IMR-90 (cell line): ENCODE measurements at regions not wholly inside any gene's neighbourhood (a gene's known extent, or its start where the extent isn't known, plus 50 kb on each side); places are given as distances from the start of the nearest gene placed in this dataset.

Experiments
- ATAC-seq: fragments of 200-7000 bp; cut with Tn5 transposase; 2 replicates; pipeline ENCODE4 v1.9.1; 2020; ENCODE audit warnings: low read depth, mild to moderate bottlenecking, moderate library complexity
- BruUV-seq: library from RNA; stranded (reverse); fragments of 400-500 nt; replicated peaks from 2 replicates; lab custom pipeline; 2021; lab: Mats Ljungman, UMichigan
- CTCF ChIA-PET: fragments of 300-600 bp; formaldehyde crosslinking; extraction: SDS; loops from one replicate; lab custom pipeline; 2021; ENCODE audit warnings: antibody characterized with exemption; lab: Yijun Ruan, JAX
- POLR2A ChIA-PET: fragments of 300-600 bp; sonication (Branson Sonifier 250); formaldehyde crosslinking; loops from one replicate; lab custom pipeline; 2022; ENCODE audit warnings: antibody characterized with exemption; ENCODE audit not compliant: unreplicated experiment; lab: Charles Lee
- DNase-seq: peaks from one replicate; pipeline ENCODE4 v3.0.0; 2013
- H2AFZ ChIP-seq: replicated peaks from 2 replicates; pipeline ENCODE3; 2013; ENCODE audit warnings: low read length, mild to moderate bottlenecking; ENCODE audit not compliant: poor library complexity
- H2AK5ac ChIP-seq: 2 replicates; pipeline ENCODE4 v1.6.1; 2013; ENCODE audit warnings: low read depth, low read length, inconsistent platforms
- H2AK9ac ChIP-seq: replicated peaks from 2 replicates; pipeline ENCODE3; 2013; ENCODE audit warnings: mild to moderate bottlenecking, low read depth, low read length, moderate library complexity; ENCODE audit not compliant: poor library complexity
- H2BK120ac ChIP-seq: 2 replicates; pipeline ENCODE4 v1.6.1; 2013; ENCODE audit warnings: low read depth, low read length, inconsistent platforms
- H2BK15ac ChIP-seq: 3 replicates; pipeline ENCODE4 v1.6.1; 2013; ENCODE audit warnings: low read depth, low read length, inconsistent platforms
- H2BK20ac ChIP-seq: 2 replicates; pipeline ENCODE4 v1.6.1; 2013; ENCODE audit warnings: low read depth, mild to moderate bottlenecking, inconsistent platforms, low read length, moderate library complexity
- H2BK5ac ChIP-seq: 2 replicates; pipeline ENCODE4 v1.6.1; 2013; ENCODE audit warnings: mild to moderate bottlenecking, low read depth, low read length, inconsistent platforms; ENCODE audit not compliant: poor library complexity, severe bottlenecking
- H3K14ac ChIP-seq: replicated peaks from 2 replicates; pipeline ENCODE4 v1.6.1; 2013; ENCODE audit warnings: low read depth, low read length, inconsistent platforms
- H3K18ac ChIP-seq: 2 replicates; pipeline ENCODE4 v1.6.1; 2013; ENCODE audit warnings: low read depth, low read length, control low read depth
- H3K23ac ChIP-seq: 2 replicates; pipeline ENCODE4 v1.6.1; 2013; ENCODE audit warnings: low read depth, low read length, inconsistent platforms
- H3K27ac ChIP-seq: 2 replicates; pipeline ENCODE4 v1.5.1; 2013; ENCODE audit warnings: mild to moderate bottlenecking, control low read depth, low read length; ENCODE audit not compliant: insufficient read depth
- H3K27me3 ChIP-seq: 2 replicates; pipeline ENCODE4 v1.6.1; 2013; ENCODE audit warnings: low read length; ENCODE audit not compliant: control insufficient read depth, insufficient read depth
- H3K36me3 ChIP-seq: 2 replicates; pipeline ENCODE4 v1.6.1; 2013; ENCODE audit warnings: low read length, mixed read lengths; ENCODE audit not compliant: control insufficient read depth, insufficient read depth
- H3K4ac ChIP-seq: 2 replicates; pipeline ENCODE4 v1.6.1; 2013; ENCODE audit warnings: low read depth, low read length, inconsistent platforms
- H3K4me1 ChIP-seq: 2 replicates; pipeline ENCODE4 v1.6.1; 2013; ENCODE audit warnings: low read length, mixed read lengths; ENCODE audit not compliant: control insufficient read depth, insufficient read depth
- H3K4me2 ChIP-seq: 2 replicates; pipeline ENCODE4 v1.6.1; 2013; ENCODE audit warnings: low read depth, mild to moderate bottlenecking, control low read depth, low read length, moderate library complexity
- H3K4me3 ChIP-seq: 2 replicates; pipeline ENCODE4 v1.5.1; 2013; ENCODE audit warnings: low read depth, mild to moderate bottlenecking, control low read depth, low read length, moderate library complexity; ENCODE audit not compliant: insufficient read depth
- H3K56ac ChIP-seq: 2 replicates; pipeline ENCODE4 v1.6.1; 2013; ENCODE audit warnings: low read length, inconsistent platforms; ENCODE audit not compliant: insufficient read depth; ENCODE audit errors: extremely low read depth
- H3K79me1 ChIP-seq, 2 experiments: 2 replicates each; pipeline ENCODE4 v1.6.1; 2013; ENCODE audit warnings: low read length in 2 of 2, inconsistent platforms in 1 of 2, low read depth in 1 of 2
- H3K9ac ChIP-seq: 2 replicates; pipeline ENCODE4 v1.6.1; 2013; ENCODE audit warnings: low read depth, low read length, control low read depth
- H3K9me1 ChIP-seq: 2 replicates; pipeline ENCODE4 v1.6.1; 2013; ENCODE audit warnings: low read length, inconsistent platforms; ENCODE audit not compliant: insufficient read depth
- H3K9me3 ChIP-seq: 2 replicates; pipeline ENCODE4 v1.6.1; 2013; ENCODE audit warnings: low read length; ENCODE audit not compliant: control insufficient read depth, insufficient read depth
- H4K20me1 ChIP-seq: 2 replicates; pipeline ENCODE4 v1.6.1; 2013; ENCODE audit warnings: low read length, inconsistent platforms; ENCODE audit not compliant: insufficient read depth
- H4K5ac ChIP-seq: 2 replicates; pipeline ENCODE4 v1.6.1; 2013; ENCODE audit warnings: mild to moderate bottlenecking, low read depth, low read length, control low read depth
- H4K8ac ChIP-seq, 2 experiments: 2 replicates each; pipeline ENCODE4 v1.6.1; 2013; ENCODE audit warnings: low read depth in 2 of 2, low read length in 2 of 2, control low read depth in 1 of 2, inconsistent platforms in 1 of 2
- H4K91ac ChIP-seq: 2 replicates; pipeline ENCODE4 v1.6.1; 2013; ENCODE audit warnings: low read depth, low read length, inconsistent platforms; ENCODE audit not compliant: insufficient read depth
- BHLHE40 ChIP-seq: fragments of 150-350 bp; IDR thresholded peaks from 2 replicates; pipeline ENCODE4 v1.6.1; 2016; ENCODE audit warnings: mild to moderate bottlenecking, low read depth, low read length
- CEBPB ChIP-seq: IDR thresholded peaks from 2 replicates; pipeline ENCODE4 v1.6.1; 2012; ENCODE audit warnings: low read depth, low read length, improper control_type of control experiment
- WGBS, 2 experiments: methylation state at CpG; one replicate each; pipeline versions ENCODE4 v1.1.5 to v1.1.7; 2013; ENCODE audit warnings: missing lambda C conversion rate in 2 of 2; ENCODE audit not compliant: insufficient read length in 1 of 2; ENCODE audit errors: extremely low coverage in 2 of 2; 5-methylcytosine and 5-hydroxymethylcytosine counted together
- dilution Hi-C: fragments of 300-500 bp; cut with HindIII; formaldehyde crosslinking; loops from one replicate; pipeline ENCODE4 v1.14.3; 2018; ENCODE audit warnings: low sequenced_read_pairs; ENCODE audit not compliant: unreplicated experiment
- in situ Hi-C: fragments of 300-500 bp; cut with MboI; formaldehyde crosslinking; loops from 3 replicates; pipeline ENCODE4 v1.14.3; 2019; ENCODE audit warnings: low sequenced_read_pairs, inconsistent platforms, mixed read lengths
- intact Hi-C: fragments of 100-400 bp; cut with micrococcal nuclease; formaldehyde crosslinking; loops from 2 replicates; pipeline ENCODE4 v1.10.0; 2022

- ATAC-seq (peak; percentile 97), DNase-seq (peak; percentile 94)
- peak overlapping the region; percentile 98 for H2BK5ac ChIP-seq
- intact Hi-C loops (loop anchor here (1.0 to 5.0 kb wide), 2 partner anchors 88 to 365 kb away; no protein-coding TSS in a partner anchor), dilution Hi-C loops (no loop called here), in situ Hi-C loops (no loop called here)
- H4K20me1 ChIP-seq = no peaks in the 10 kb centered on the region
- H2AFZ ChIP-seq = no peak overlapping the region
- peak overlapping the region; percentile 74 for H3K14ac ChIP-seq
- peak overlapping the region; percentile 92 to 99 for H4K8ac ChIP-seq
- CTCF ChIA-PET = no interaction called here
- peak overlapping the region; percentile 94 for H3K18ac ChIP-seq
- peak overlapping the region; percentile 32 for H3K4me2 ChIP-seq
- H2BK120ac ChIP-seq = peak overlapping the region; percentile 98
- H3K9me3 ChIP-seq = no peaks in the 10 kb centered on the region; the same call in 1 of the 2 replicates
- peaks cover 0 to 3% of the 10 kb centered on the region in 2 experiments; a peak in 2 of 4 replicates for H3K79me1 ChIP-seq
- peak overlapping the region; percentile 92 for H3K56ac ChIP-seq
- peaks cover 12% of the 10 kb centered on the region for H3K4me1 ChIP-seq
- H3K4ac ChIP-seq = peak overlapping the region; percentile 97
- no peak overlapping the region for H3K4me3 ChIP-seq
- peak overlapping the region; percentile 96 for H4K5ac ChIP-seq
- peak overlapping the region; percentile 64; the same call in 1 of the 2 replicates for H3K23ac ChIP-seq
- H2BK15ac ChIP-seq = peak overlapping the region; percentile 94; the same call in 2 of the 3 replicates
- no peaks in the 10 kb centered on the region for H3K36me3 ChIP-seq
- no peaks in the 10 kb centered on the region for H3K27me3 ChIP-seq
- peak overlapping the region; percentile 99 for H3K27ac ChIP-seq
- POLR2A ChIA-PET = no interaction called here
- H4K91ac ChIP-seq = peak overlapping the region; percentile 98
- peak overlapping the region; percentile 9 for H2AK9ac ChIP-seq
- TF ChIP-seq CEBPB (peak; percentile 92), BHLHE40 (no peak)
- WGBS, 2 experiments = no CpG with 5 or more reads among the region's 5 CpGs
- no TSS peak for BruUV-seq
- 0 out of 2 replicates have a peak, but pooled peaks cover 4% of the 10 kb centered on the region for H3K9me1 ChIP-seq
- H2AK5ac ChIP-seq = peak overlapping the region; percentile 40; the same call in 1 of the 2 replicates
- peak overlapping the region; percentile 97 for H2BK20ac ChIP-seq
- peak overlapping the region; percentile 27 for H3K9ac ChIP-seq
Observed at GRCh38 chrX:3184176-3184930, 143.1 kb downstream of the ARSF start.
